RWPE2 (cell line): ENCODE measurements at regions not wholly inside any gene's neighbourhood (a gene's known extent, or its start where the extent isn't known, plus 50 kb on each side); places are given as distances from the start of the nearest gene placed in this dataset.
A peak's percentile ranks its signal among the peaks of the same experiment; 100 is the strongest.

Experiments used
- ATAC-seq: fragments of 200-7000 bp; cut with Tn5 transposase; 3 replicates; pipeline ENCODE4 v1.9.1; 2021; ENCODE audit warnings: low read depth
- DNase-seq: peaks from one replicate; pipeline ENCODE4 v3.0.0-alpha.2; 2020; ENCODE audit warnings: low spot score
- H3K27ac ChIP-seq: fragments of 450-650 bp; 2 replicates; pipeline ENCODE4 v1.5.1; 2017; ENCODE audit warnings: mild to moderate bottlenecking; ENCODE audit not compliant: poor library complexity, severe bottlenecking
- H3K27me3 ChIP-seq: fragments of 250-450 bp; sonication (Bioruptor Pico); 2 replicates; pipeline ENCODE4 v1.5.1; 2021; ENCODE audit warnings: mild to moderate bottlenecking, moderate library complexity; ENCODE audit not compliant: insufficient read depth, poor library complexity, severe bottlenecking
- H3K36me3 ChIP-seq: fragments of 250-450 bp; sonication (Bioruptor Pico); 2 replicates; pipeline ENCODE4 v1.5.1; 2020; ENCODE audit warnings: low read depth, mild to moderate bottlenecking, moderate library complexity
- H3K4me1 ChIP-seq: fragments of 250-450 bp; sonication (Bioruptor Pico); 2 replicates; pipeline ENCODE4 v1.5.1; 2021; ENCODE audit warnings: mild to moderate bottlenecking, moderate library complexity; ENCODE audit not compliant: insufficient read depth, poor library complexity, severe bottlenecking
- H3K4me3 ChIP-seq: fragments of 250-450 bp; sonication (Bioruptor Pico); 2 replicates; pipeline ENCODE4 v1.5.1; 2021; ENCODE audit warnings: mild to moderate bottlenecking, moderate library complexity; ENCODE audit not compliant: severe bottlenecking
- H3K9me3 ChIP-seq: fragments of 250-450 bp; sonication (Bioruptor Pico); 2 replicates; pipeline ENCODE4 v1.5.1; 2021; ENCODE audit warnings: mild to moderate bottlenecking, moderate library complexity; ENCODE audit not compliant: severe bottlenecking
- CTCF ChIP-seq: fragments of 450-650 bp; IDR thresholded peaks from one replicate; pipeline ENCODE4 v1.5.1; 2017; ENCODE audit warnings: mild to moderate bottlenecking, moderate library complexity; ENCODE audit not compliant: poor library complexity, severe bottlenecking

GRCh38 chr2:160741271-160741670, 247.7 kb upstream of the RBMS1 start:
- Histone ChIP-seq H3K4me3 (no peak overlapping the region), H3K27ac (no peak overlapping the region), H3K4me1 (no peaks in the 10 kb centered on the region), H3K9me3 (no peaks in the 10 kb centered on the region), H3K27me3 (no peaks in the 10 kb centered on the region), H3K36me3 (no peaks in the 10 kb centered on the region)
- no peak for TF ChIP-seq CTCF
- DNase-seq (no peak), ATAC-seq (no peak)

GRCh38 chr2:160741815-160742214, 248.2 kb upstream of the RBMS1 start:
- H3K9me3 ChIP-seq = no peaks in the 10 kb centered on the region
- no peak for TF ChIP-seq CTCF
- H3K4me1 ChIP-seq = no peaks in the 10 kb centered on the region
- H3K36me3 ChIP-seq = no peaks in the 10 kb centered on the region
- ATAC-seq (no peak), DNase-seq (no peak)
- H3K4me3 ChIP-seq = no peak overlapping the region
- no peak overlapping the region for H3K27ac ChIP-seq
- H3K27me3 ChIP-seq = no peaks in the 10 kb centered on the region

- no peak for DNase-seq
- H3K4me1 ChIP-seq = peaks cover 8% of the 10 kb centered on the region
Measured at GRCh38 chr2:160742667-160743066, 249.1 kb upstream of the RBMS1 start.

GRCh38 chr2:160747501-160748170, 254.0 kb upstream of the RBMS1 start:
- no peaks in the 10 kb centered on the region for H3K9me3 ChIP-seq
- H3K36me3 ChIP-seq = no peaks in the 10 kb centered on the region
- H3K27ac ChIP-seq = peak overlapping the region; percentile 83
- no peak overlapping the region for H3K4me3 ChIP-seq
- H3K4me1 ChIP-seq = peaks cover 41% of the 10 kb centered on the region
- DNase-seq (no peak), ATAC-seq (peak; percentile 84)
- TF ChIP-seq CTCF = no peak
- H3K27me3 ChIP-seq = no peaks in the 10 kb centered on the region

More at GRCh38 chr2:160742667-160743066, 249.1 kb upstream of the RBMS1 start:
- H3K36me3 ChIP-seq = no peaks in the 10 kb centered on the region
- TF ChIP-seq CTCF = no peak
- no peak overlapping the region for H3K27ac ChIP-seq
- H3K9me3 ChIP-seq = no peaks in the 10 kb centered on the region
- H3K27me3 ChIP-seq = no peaks in the 10 kb centered on the region
- ATAC-seq = no peak
- H3K4me3 ChIP-seq = no peak overlapping the region

GRCh38 chr2:160751021-160751420, 257.4 kb upstream of the RBMS1 start:
- no peak for DNase-seq
- H3K27me3 ChIP-seq = no peaks in the 10 kb centered on the region
- H3K27ac ChIP-seq = peak overlapping the region; percentile 95
- H3K9me3 ChIP-seq = peaks cover 10% of the 10 kb centered on the region
- H3K4me1 ChIP-seq = peaks cover 52% of the 10 kb centered on the region
- TF ChIP-seq CTCF = no peak
- no peak for ATAC-seq
- H3K4me3 ChIP-seq = no peak overlapping the region
- no peaks in the 10 kb centered on the region for H3K36me3 ChIP-seq
